ENCODE measurements at regions not wholly inside any gene's neighbourhood (a gene's known extent, or its start where the extent isn't known, plus 50 kb on each side); places are given as distances from the start of the nearest gene placed in this dataset.
"Not testable (repeated sequence)": the region's sequence is repeated elsewhere in the genome, so short reads cannot be mapped to it uniquely, and the experiment has no call there.

DNA sequence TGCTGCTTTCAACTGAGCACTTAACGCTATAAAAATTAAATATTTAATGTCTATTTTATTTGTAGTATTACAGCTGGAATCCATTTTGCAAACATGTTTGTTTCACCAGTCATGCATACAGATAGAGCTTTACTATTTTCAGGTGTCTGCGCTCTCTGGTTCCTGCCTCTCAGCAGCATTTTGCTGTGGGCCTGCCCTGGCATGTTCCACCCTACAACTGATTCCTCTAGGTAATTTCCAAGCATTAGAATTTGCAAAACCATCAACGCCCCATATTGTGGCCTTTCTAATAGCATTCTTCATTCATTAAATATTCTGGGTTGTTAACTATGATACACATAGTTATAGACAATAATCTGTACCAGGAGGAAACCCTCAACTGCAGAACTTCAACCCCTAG, 266.4 kb upstream of the DLGAP1 start:
- no peak overlapping the region for H3K27ac ChIP-seq (ENCODE audit: low read depth, low read length)

DNA sequence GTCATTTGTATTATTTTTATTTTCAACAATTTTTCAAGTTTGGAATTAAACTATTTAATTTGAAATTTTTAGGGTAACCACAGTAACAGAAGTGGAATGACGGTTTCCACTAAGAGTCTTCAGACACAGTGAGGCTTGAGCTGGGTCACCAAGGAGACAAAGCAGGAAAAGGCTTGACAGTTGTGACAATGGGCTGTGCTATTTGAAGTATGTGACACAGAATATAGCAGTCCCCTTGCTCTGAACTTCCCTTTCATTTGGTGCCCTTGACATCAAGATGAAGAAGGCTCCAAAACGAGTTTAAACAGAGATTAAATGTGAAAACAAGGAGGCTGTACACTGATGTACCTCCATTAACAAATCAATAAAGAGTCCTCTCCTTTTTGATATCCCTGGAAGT, 265.4 kb upstream of the DLGAP1 start:
- Histone ChIP-seq H3K27ac (ENCODE audit: low read depth, low read length) (no peak overlapping the region), H3K4me3 (ENCODE audit: low read depth, low read length) (no peak overlapping the region), H3K4me1 (ENCODE audit: control insufficient read depth, insufficient read depth, low read length) (0 out of 2 replicates have a peak, but pooled peaks cover 6% of the 10 kb centered on the region), H3K9ac (ENCODE audit: low read length) (no peak overlapping the region), H3K9me3 (ENCODE audit: control insufficient read depth, insufficient read depth, low read depth, low read length) (no peaks in the 10 kb centered on the region), H3K36me3 (ENCODE audit: control insufficient read depth, insufficient read depth, low read length) (no peaks in the 10 kb centered on the region), H3K27me3 (ENCODE audit: control insufficient read depth, insufficient read depth, low read length) (no peaks in the 10 kb centered on the region)

More for the DNA sequence above, 266.4 kb upstream of the DLGAP1 start:
- Histone ChIP-seq H3K27me3 (ENCODE audit: control insufficient read depth, insufficient read depth, low read length) (no peaks in the 10 kb centered on the region), H3K9me3 (ENCODE audit: control insufficient read depth, insufficient read depth, low read depth, low read length) (no peaks in the 10 kb centered on the region), H3K36me3 (ENCODE audit: control insufficient read depth, insufficient read depth, low read length) (no peaks in the 10 kb centered on the region), H3K4me3 (ENCODE audit: low read depth, low read length) (no peak overlapping the region), H3K9ac (ENCODE audit: low read length) (no peak overlapping the region), H3K4me1 (ENCODE audit: control insufficient read depth, insufficient read depth, low read length) (0 out of 2 replicates have a peak, but pooled peaks cover 6% of the 10 kb centered on the region)

GRCh38 chr18:4705894-4706293, 250.8 kb upstream of the DLGAP1 start:
- no peaks in the 10 kb centered on the region for H3K9me3 ChIP-seq (ENCODE audit: control insufficient read depth, insufficient read depth, low read depth, low read length)
- peaks cover 2% of the 10 kb centered on the region; the same call in 1 of the 2 replicates for H3K4me1 ChIP-seq (ENCODE audit: control insufficient read depth, insufficient read depth, low read length)
- no peak overlapping the region for H3K9ac ChIP-seq (ENCODE audit: low read length)
- no peak overlapping the region for H3K4me3 ChIP-seq (ENCODE audit: low read depth, low read length)
- H3K36me3 ChIP-seq (ENCODE audit: control insufficient read depth, insufficient read depth, low read length) = no peaks in the 10 kb centered on the region
- no peak overlapping the region for H3K27ac ChIP-seq (ENCODE audit: low read depth, low read length)
- H3K27me3 ChIP-seq (ENCODE audit: control insufficient read depth, insufficient read depth, low read length) = no peaks in the 10 kb centered on the region

DNA sequence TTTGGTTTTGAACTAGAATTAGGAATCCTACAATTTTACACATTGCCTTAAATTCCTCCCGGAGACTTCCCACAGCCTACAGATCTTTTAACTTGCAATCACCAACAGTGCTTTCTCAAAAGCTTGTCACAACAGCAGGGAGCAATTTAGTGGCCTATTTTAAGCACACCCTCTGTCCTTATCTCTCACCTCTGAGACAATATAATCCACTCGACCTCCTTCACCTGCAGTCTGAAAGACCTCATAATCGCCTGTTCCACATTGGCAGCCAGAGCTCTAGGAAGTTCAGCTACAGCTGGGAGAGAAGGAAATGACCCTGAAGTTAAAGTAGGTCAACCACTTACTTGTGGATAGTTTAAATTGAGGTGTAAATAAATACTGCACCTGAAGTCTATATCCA, 249.7 kb upstream of the DLGAP1 start:
- Histone ChIP-seq H3K9ac (ENCODE audit: low read length) (no peak overlapping the region), H3K4me1 (ENCODE audit: control insufficient read depth, insufficient read depth, low read length) (peaks cover 2% of the 10 kb centered on the region; the same call in 1 of the 2 replicates), H3K27me3 (ENCODE audit: control insufficient read depth, insufficient read depth, low read length) (no peaks in the 10 kb centered on the region), H3K27ac (ENCODE audit: low read depth, low read length) (no peak overlapping the region), H3K4me3 (ENCODE audit: low read depth, low read length) (no peak overlapping the region), H3K9me3 (ENCODE audit: control insufficient read depth, insufficient read depth, low read depth, low read length) (no peaks in the 10 kb centered on the region), H3K36me3 (ENCODE audit: control insufficient read depth, insufficient read depth, low read length) (no peaks in the 10 kb centered on the region)

DNA sequence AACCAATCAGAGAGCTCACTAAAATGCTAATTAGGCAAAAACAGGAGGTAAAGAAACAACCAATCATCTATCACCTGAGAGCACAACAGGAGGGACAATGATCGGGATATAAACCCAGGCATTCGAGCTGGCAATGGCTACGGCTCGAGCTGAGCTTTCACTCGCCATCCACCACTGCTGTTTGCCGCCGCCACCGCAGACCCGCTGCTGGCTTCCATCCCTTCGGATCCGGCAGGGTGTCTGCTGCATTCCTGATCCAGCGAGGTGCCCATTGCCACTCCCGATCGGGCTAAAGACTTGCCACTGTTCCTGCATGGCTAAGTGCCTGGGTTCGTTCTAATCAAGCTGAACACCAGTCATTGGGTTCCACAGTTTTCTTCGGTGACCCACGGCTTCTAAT, 236.7 kb upstream of the DLGAP1 start:
- H3K9me3 ChIP-seq (ENCODE audit: control insufficient read depth, insufficient read depth, low read depth, low read length) = peaks cover 10% of the 10 kb centered on the region
- H3K27me3 ChIP-seq (ENCODE audit: control insufficient read depth, insufficient read depth, low read length) = no peaks in the 10 kb centered on the region
- H3K27ac ChIP-seq (ENCODE audit: low read depth, low read length) = no peak overlapping the region

DNA sequence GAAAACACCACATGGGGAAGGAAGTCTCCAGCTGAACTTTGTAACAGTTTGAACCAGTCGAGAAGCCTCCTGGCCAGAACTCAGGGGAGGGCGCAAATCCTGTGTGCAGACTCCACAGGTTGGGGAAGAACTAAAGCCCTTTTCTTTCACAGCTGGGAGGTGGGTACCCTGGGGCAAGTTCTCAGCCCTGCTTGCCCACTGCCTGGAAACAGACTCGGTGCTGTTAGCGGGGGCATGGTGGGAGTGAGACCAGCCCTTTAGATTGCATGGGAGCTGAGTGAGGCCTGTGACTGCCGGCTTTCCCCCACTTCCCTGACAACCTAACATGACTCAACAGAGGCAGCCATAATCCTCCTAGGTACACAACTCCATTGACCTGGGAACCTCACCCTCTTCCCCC, 223.6 kb upstream of the DLGAP1 start:
- H3K9me3 ChIP-seq (ENCODE audit: control insufficient read depth, insufficient read depth, low read depth, low read length); H3K9ac ChIP-seq (ENCODE audit: low read length); H3K4me3 ChIP-seq (ENCODE audit: low read depth, low read length); H3K27ac ChIP-seq (ENCODE audit: low read depth, low read length); H3K4me1 ChIP-seq (ENCODE audit: control insufficient read depth, insufficient read depth, low read length); H3K36me3 ChIP-seq (ENCODE audit: control insufficient read depth, insufficient read depth, low read length); H3K27me3 ChIP-seq (ENCODE audit: control insufficient read depth, insufficient read depth, low read length): not testable (repeated sequence)

More for the DNA sequence above, 236.7 kb upstream of the DLGAP1 start:
- no peaks in the 10 kb centered on the region for H3K36me3 ChIP-seq (ENCODE audit: control insufficient read depth, insufficient read depth, low read length)
- no peaks in the 10 kb centered on the region for H3K4me1 ChIP-seq (ENCODE audit: control insufficient read depth, insufficient read depth, low read length)
- H3K9ac ChIP-seq (ENCODE audit: low read length) = no peak overlapping the region
- no peak overlapping the region for H3K4me3 ChIP-seq (ENCODE audit: low read depth, low read length)

- Histone ChIP-seq H3K36me3 (ENCODE audit: control insufficient read depth, insufficient read depth, low read length) (no peaks in the 10 kb centered on the region), H3K9ac (ENCODE audit: low read length) (no peak overlapping the region), H3K9me3 (ENCODE audit: control insufficient read depth, insufficient read depth, low read depth, low read length) (no peaks in the 10 kb centered on the region), H3K4me1 (ENCODE audit: control insufficient read depth, insufficient read depth, low read length) (no peaks in the 10 kb centered on the region), H3K27ac (ENCODE audit: low read depth, low read length) (no peak overlapping the region), H3K4me3 (ENCODE audit: low read depth, low read length) (no peak overlapping the region), H3K27me3 (ENCODE audit: control insufficient read depth, insufficient read depth, low read length) (no peaks in the 10 kb centered on the region)
Measured at GRCh38 chr18:4677006-4677405, 221.9 kb upstream of the DLGAP1 start.

DNA sequence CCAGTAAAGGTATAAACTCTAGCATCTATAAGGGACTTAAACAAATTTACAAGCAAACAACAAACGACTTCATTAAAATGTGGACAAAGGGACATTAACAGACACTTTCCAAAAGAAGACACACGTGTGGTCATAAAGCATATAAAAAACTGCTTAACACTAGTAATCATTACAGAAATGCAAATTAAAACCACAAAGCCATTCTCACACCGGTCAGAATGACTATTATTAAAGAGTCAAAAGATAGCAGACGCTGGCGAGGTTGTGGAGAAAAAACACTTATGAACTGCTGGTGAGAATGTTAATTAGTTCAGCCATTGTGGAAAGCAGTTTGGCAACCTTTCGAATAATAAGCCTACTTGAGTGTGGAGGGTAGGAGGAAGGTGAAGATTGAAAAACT, 217.1 kb upstream of the DLGAP1 start:
- peaks cover 25% of the 10 kb centered on the region for H3K9me3 ChIP-seq (ENCODE audit: control insufficient read depth, insufficient read depth, low read depth, low read length)
- H3K9ac ChIP-seq (ENCODE audit: low read length) = no peak overlapping the region
- H3K4me3 ChIP-seq (ENCODE audit: low read depth, low read length) = no peak overlapping the region
- H3K27ac ChIP-seq (ENCODE audit: low read depth, low read length) = no peak overlapping the region
- H3K27me3 ChIP-seq (ENCODE audit: control insufficient read depth, insufficient read depth, low read length) = no peaks in the 10 kb centered on the region
- H3K4me1 ChIP-seq (ENCODE audit: control insufficient read depth, insufficient read depth, low read length) = no peaks in the 10 kb centered on the region
- H3K36me3 ChIP-seq (ENCODE audit: control insufficient read depth, insufficient read depth, low read length) = no peaks in the 10 kb centered on the region

DNA sequence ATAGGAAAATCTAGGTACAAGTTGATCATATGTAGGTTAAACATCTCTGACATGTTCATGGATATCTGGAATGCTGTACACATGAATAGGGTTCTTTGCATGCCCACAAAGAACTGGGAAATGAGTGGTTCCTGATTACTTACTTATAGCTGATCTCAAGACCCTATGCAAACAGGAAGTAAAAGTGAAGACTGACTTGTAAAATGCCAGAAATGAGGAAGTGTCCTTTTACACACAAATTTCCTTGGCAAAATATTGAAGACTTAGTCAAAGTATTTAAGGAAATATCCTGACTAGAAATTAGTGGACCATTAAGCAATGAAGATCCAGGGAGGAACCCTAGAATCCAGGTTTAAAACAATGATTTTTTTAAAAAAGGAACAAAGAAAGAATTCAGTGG, 203.7 kb upstream of the DLGAP1 start:
- no peaks in the 10 kb centered on the region for H3K4me1 ChIP-seq (ENCODE audit: control insufficient read depth, insufficient read depth, low read length)
- H3K4me3 ChIP-seq (ENCODE audit: low read depth, low read length) = no peak overlapping the region
- H3K27me3 ChIP-seq (ENCODE audit: control insufficient read depth, insufficient read depth, low read length) = no peaks in the 10 kb centered on the region
- no peaks in the 10 kb centered on the region for H3K36me3 ChIP-seq (ENCODE audit: control insufficient read depth, insufficient read depth, low read length)
- H3K9ac ChIP-seq (ENCODE audit: low read length) = no peak overlapping the region
- no peaks in the 10 kb centered on the region for H3K9me3 ChIP-seq (ENCODE audit: control insufficient read depth, insufficient read depth, low read depth, low read length)
- no peak overlapping the region for H3K27ac ChIP-seq (ENCODE audit: low read depth, low read length)

GRCh38 chr18:4653418-4653817, 198.3 kb upstream of the DLGAP1 start:
- no peak overlapping the region for H3K4me3 ChIP-seq (ENCODE audit: low read depth, low read length)
- no peaks in the 10 kb centered on the region for H3K4me1 ChIP-seq (ENCODE audit: control insufficient read depth, insufficient read depth, low read length)
- no peaks in the 10 kb centered on the region for H3K9me3 ChIP-seq (ENCODE audit: control insufficient read depth, insufficient read depth, low read depth, low read length)
- no peaks in the 10 kb centered on the region for H3K36me3 ChIP-seq (ENCODE audit: control insufficient read depth, insufficient read depth, low read length)
- H3K27me3 ChIP-seq (ENCODE audit: control insufficient read depth, insufficient read depth, low read length) = no peaks in the 10 kb centered on the region
- no peak overlapping the region for H3K9ac ChIP-seq (ENCODE audit: low read length)
- no peak overlapping the region for H3K27ac ChIP-seq (ENCODE audit: low read depth, low read length)

- Histone ChIP-seq H3K9ac (ENCODE audit: low read length) (no peak overlapping the region), H3K9me3 (ENCODE audit: control insufficient read depth, insufficient read depth, low read depth, low read length) (no peaks in the 10 kb centered on the region), H3K4me1 (ENCODE audit: control insufficient read depth, insufficient read depth, low read length) (no peaks in the 10 kb centered on the region), H3K4me3 (ENCODE audit: low read depth, low read length) (no peak overlapping the region), H3K36me3 (ENCODE audit: control insufficient read depth, insufficient read depth, low read length) (no peaks in the 10 kb centered on the region), H3K27me3 (ENCODE audit: control insufficient read depth, insufficient read depth, low read length) (no peaks in the 10 kb centered on the region), H3K27ac (ENCODE audit: low read depth, low read length) (no peak overlapping the region)
Measured at GRCh38 chr18:4641771-4642368, 186.8 kb upstream of the DLGAP1 start.
